Lung (tissue), 11 donors: ENCODE measurements at regions not wholly inside any gene's neighbourhood (a gene's known extent, or its start where the extent isn't known, plus 50 kb on each side); places are given as distances from the start of the nearest gene placed in this dataset.

Experiments
- ATAC-seq: fragments of 200-7000 bp; cut with Tn5 transposase; one replicate; pipeline ENCODE4 v1.9.1; 2020; ENCODE audit warnings: moderate number of reproducible peaks; ENCODE audit not compliant: insufficient read depth, low FRiP score
- DNase-seq, 3 donors: peaks; one replicate each; pipeline ENCODE4 v3.0.0-alpha.2; 2013 to 2017
- H3K27ac ChIP-seq, 2 donors: one replicate each; pipeline ENCODE4 v1.5.1; 2013; ENCODE audit warnings: mild to moderate bottlenecking in 2 of 2, moderate library complexity in 2 of 2, control low read depth in 1 of 2, inconsistent platforms in 1 of 2, low read depth in 1 of 2, low read length in 1 of 2
- H3K27me3 ChIP-seq, 3 donors: one replicate each; pipeline ENCODE4 v1.5.1; 2013; ENCODE audit warnings: low read length in 2 of 3; ENCODE audit not compliant: control insufficient read depth in 3 of 3, insufficient read depth in 3 of 3
- H3K36me3 ChIP-seq, 4 donors: one replicate each; pipeline ENCODE4 v1.5.1; 2013; ENCODE audit warnings: low read length in 4 of 4, mild to moderate bottlenecking in 1 of 4, moderate library complexity in 1 of 4; ENCODE audit not compliant: control insufficient read depth in 4 of 4, insufficient read depth in 4 of 4
- H3K4me1 ChIP-seq, 5 donors: one replicate each; pipeline ENCODE4 v1.5.1; 2013; ENCODE audit warnings: low read length in 5 of 5, mild to moderate bottlenecking in 2 of 5, moderate library complexity in 1 of 5; ENCODE audit not compliant: control insufficient read depth in 5 of 5, insufficient read depth in 5 of 5
- H3K4me3 ChIP-seq: one replicate; pipeline ENCODE4 v1.5.1; 2013; ENCODE audit warnings: mild to moderate bottlenecking, control low read depth, moderate library complexity
- H3K9ac ChIP-seq, 2 donors: one replicate each; pipeline ENCODE4 v1.5.1; 2013; ENCODE audit warnings: low read length in 2 of 2, control low read depth in 1 of 2; ENCODE audit not compliant: insufficient read depth in 1 of 2
- H3K9me3 ChIP-seq, 4 donors: one replicate each; pipeline ENCODE4 v1.5.1; 2013; ENCODE audit warnings: low read length in 3 of 4, mild to moderate bottlenecking in 1 of 4, moderate library complexity in 1 of 4; ENCODE audit not compliant: control insufficient read depth in 4 of 4, insufficient read depth in 3 of 4
- CTCF ChIP-seq: IDR thresholded peaks from 2 replicates; pipeline ENCODE4 v1.5.1; 2012; ENCODE audit warnings: mild to moderate bottlenecking; ENCODE audit errors: control extremely low read depth, extremely low read depth
- WGBS, 2 donors: extraction: QIAGEN DNeasy Blood & Tissue Kit; methylation state at CpG; one replicate each; pipeline ENCODE4 v1.1.7; 2013; 5-methylcytosine and 5-hydroxymethylcytosine counted together
- donor health status: control.
- donor health status: control.
- donor health status: Bipolar disorder and iron deficiency.
- donor health status: healthy.
- donor health status: DM: yes; HTN: yes; CAD: no.

DNA sequence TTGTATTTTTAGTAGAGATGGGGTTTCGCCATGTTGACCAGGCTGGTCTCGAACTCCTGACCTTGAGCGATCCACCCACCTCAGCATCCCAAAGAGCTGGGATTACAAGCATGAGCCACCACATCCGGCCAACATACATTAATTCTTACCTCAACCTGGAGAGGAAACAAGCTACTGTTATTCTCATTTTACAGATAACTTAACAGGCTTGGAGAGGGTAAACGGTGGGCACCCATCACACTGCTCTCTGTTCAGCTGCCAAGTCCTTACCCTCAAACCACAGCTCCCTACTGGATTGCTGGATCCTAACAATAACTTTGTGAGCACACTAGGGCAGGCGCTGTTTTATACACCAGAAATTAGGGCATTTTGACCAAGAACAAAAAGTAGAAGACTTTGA is 93.6 kb upstream of the BARHL2 start:
- Histone ChIP-seq H3K36me3 (peaks cover 0 to 4% (median 0%) of the 10 kb centered on the region in 4 donors), H3K9ac (no peak overlapping the region), H3K27ac (no peak overlapping the region), H3K4me1 (no peaks in the 10 kb centered on the region), H3K9me3 (peaks cover 0 to 3% (median 0%) of the 10 kb centered on the region in 4 donors), H3K4me3 (no peak overlapping the region), H3K27me3 (no peaks in the 10 kb centered on the region)
- ATAC-seq (no peak), DNase-seq (no peak)
- 92 to 94% methylated on average over 6 of the region's 6 CpGs for WGBS, 2 donors
- TF ChIP-seq CTCF = no peak

- Histone ChIP-seq H3K4me1 (no peaks in the 10 kb centered on the region), H3K9ac (no peak overlapping the region), H3K27ac (no peak overlapping the region), H3K4me3 (no peak overlapping the region), H3K9me3 (peaks cover 0 to 3% (median 0%) of the 10 kb centered on the region in 4 donors), H3K27me3 (no peaks in the 10 kb centered on the region), H3K36me3 (peaks cover 0 to 4% (median 0%) of the 10 kb centered on the region in 4 donors)
- no peak for DNase-seq
- no peak for TF ChIP-seq CTCF
- WGBS, 2 donors = 57 to 66% methylated on average over 3 of the region's 3 CpGs
- ATAC-seq = no peak
Observed at GRCh38 chr1:90809996-90810395, 92.9 kb upstream of the BARHL2 start.

GRCh38 chr1:90809093-90809492 is 92.0 kb upstream of the BARHL2 start:
- 35 to 49% methylated on average over 3 of the region's 3 CpGs for WGBS, 2 donors
- Histone ChIP-seq H3K36me3 (peaks cover 0 to 4% (median 0%) of the 10 kb centered on the region in 4 donors), H3K9ac (no peak overlapping the region), H3K4me3 (no peak overlapping the region), H3K9me3 (peaks cover 0 to 3% (median 0%) of the 10 kb centered on the region in 4 donors), H3K4me1 (no peaks in the 10 kb centered on the region), H3K27ac (no peak overlapping the region), H3K27me3 (no peaks in the 10 kb centered on the region)
- TF ChIP-seq CTCF = no peak
- no peak for ATAC-seq
- DNase-seq = no peak

GRCh38 chr1:90807329-90807728 is 90.2 kb upstream of the BARHL2 start:
- no peak for TF ChIP-seq CTCF
- Histone ChIP-seq H3K9me3 (peaks cover 0 to 3% (median 0%) of the 10 kb centered on the region in 4 donors), H3K36me3 (peaks cover 0 to 4% (median 0%) of the 10 kb centered on the region in 4 donors), H3K9ac (no peak overlapping the region), H3K4me3 (no peak overlapping the region), H3K27ac (no peak overlapping the region), H3K4me1 (no peaks in the 10 kb centered on the region), H3K27me3 (no peaks in the 10 kb centered on the region)
- ATAC-seq (no peak), DNase-seq (no peak)
